ENCODE measurements at regions not wholly inside any gene's neighbourhood (a gene's known extent, or its start where the extent isn't known, plus 50 kb on each side); places are given as distances from the start of the nearest gene placed in this dataset.

DNA sequence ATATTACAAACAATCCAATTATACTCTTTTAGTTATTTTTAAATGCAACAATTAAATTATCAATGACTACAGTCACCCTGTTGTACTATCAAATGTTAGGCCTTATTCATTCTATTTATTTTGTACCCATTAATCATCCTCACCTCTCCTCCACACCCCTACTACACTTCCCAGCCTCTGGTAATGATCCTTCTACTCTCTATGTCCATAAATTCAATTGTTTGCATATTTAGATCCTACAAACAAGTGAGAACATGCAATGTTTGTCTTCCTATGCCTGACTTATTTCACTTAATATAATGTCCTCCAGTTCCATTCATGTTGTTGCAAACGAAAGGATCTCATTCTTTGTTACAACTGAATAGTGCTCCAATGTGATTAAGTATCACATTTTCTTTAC is 1414.6 kb downstream of the SLITRK1 start:
- TF ChIP-seq, protein P1, sequence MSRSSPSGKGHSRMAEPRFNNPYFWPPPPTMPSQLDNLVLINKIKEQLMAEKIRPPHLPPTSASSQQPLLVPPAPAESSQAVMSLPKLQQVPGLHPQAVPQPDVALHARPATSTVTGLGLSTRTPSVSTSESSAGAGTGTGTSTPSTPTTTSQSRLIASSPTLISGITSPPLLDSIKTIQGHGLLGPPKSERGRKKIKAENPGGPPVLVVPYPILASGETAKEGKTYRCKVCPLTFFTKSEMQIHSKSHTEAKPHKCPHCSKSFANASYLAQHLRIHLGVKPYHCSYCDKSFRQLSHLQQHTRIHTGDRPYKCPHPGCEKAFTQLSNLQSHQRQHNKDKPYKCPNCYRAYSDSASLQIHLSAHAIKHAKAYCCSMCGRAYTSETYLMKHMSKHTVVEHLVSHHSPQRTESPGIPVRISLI (tag by site-specific recombination; IDR thresholded peaks at IDR 0.05): no peak
- TF ChIP-seq ZNF121 (tag by site-specific recombination; IDR thresholded peaks at IDR 0.05) (no peak), YY1 (tag by site-specific recombination; IDR thresholded peaks at IDR 0.05) (no peak)
